Endodermal cell (in vitro differentiated cells): ENCODE measurements at regions not wholly inside any gene's neighbourhood (a gene's known extent, or its start where the extent isn't known, plus 50 kb on each side); places are given as distances from the start of the nearest gene placed in this dataset.
"Not testable (repeated sequence)": the region's sequence is repeated elsewhere in the genome, so short reads cannot be mapped to it uniquely, and the experiment has no call there.

Source experiments
- DNase-seq: peaks from one replicate; pipeline ENCODE4 v3.0.0-alpha.2; 2017
- H3K27ac ChIP-seq: 2 replicates; pipeline ENCODE4 v1.5.1; 2013; ENCODE audit warnings: mild to moderate bottlenecking, low read depth, low read length, moderate library complexity
- H3K27me3 ChIP-seq: 2 replicates; pipeline ENCODE4 v1.6.1; 2013; ENCODE audit warnings: mild to moderate bottlenecking, low read length, moderate library complexity; ENCODE audit not compliant: insufficient read depth, control insufficient read depth, poor library complexity, severe bottlenecking
- H3K36me3 ChIP-seq: 2 replicates; pipeline ENCODE4 v1.7.0; 2013; ENCODE audit warnings: mild to moderate bottlenecking, low read length, moderate library complexity; ENCODE audit not compliant: control insufficient read depth, insufficient read depth
- H3K4me1 ChIP-seq: one replicate; pipeline ENCODE4 v1.7.0; 2013; ENCODE audit warnings: low read length; ENCODE audit not compliant: control insufficient read depth, insufficient read depth
- H3K4me3 ChIP-seq: 2 replicates; pipeline ENCODE4 v1.5.1; 2013; ENCODE audit warnings: mild to moderate bottlenecking, low read length, moderate library complexity
- H3K9ac ChIP-seq: 2 replicates; pipeline ENCODE4 v1.6.1; 2013; ENCODE audit warnings: mild to moderate bottlenecking, low read length, moderate library complexity; ENCODE audit not compliant: poor library complexity, severe bottlenecking; ENCODE audit errors: extremely low read depth
- H3K9me3 ChIP-seq: 2 replicates; pipeline ENCODE4 v1.6.1; 2013; ENCODE audit warnings: mild to moderate bottlenecking, low read length, moderate library complexity; ENCODE audit not compliant: control insufficient read depth
- H3K27ac Mint-ChIP-seq: 2 replicates; pipeline ENCODE4 v1.8.0; 2020; ENCODE audit warnings: mixed read lengths
- H3K27me3 Mint-ChIP-seq: 2 replicates; pipeline ENCODE4 v1.8.0; 2021; ENCODE audit warnings: mild to moderate bottlenecking, mixed read lengths; ENCODE audit not compliant: insufficient read depth
- H3K36me3 Mint-ChIP-seq: 2 replicates; pipeline ENCODE4 v1.8.0; 2020; ENCODE audit warnings: low read depth, mixed read lengths
- H3K4me1 Mint-ChIP-seq: 2 replicates; pipeline ENCODE4 v1.8.0; 2020; ENCODE audit warnings: mixed read lengths
- H3K4me3 Mint-ChIP-seq: 2 replicates; pipeline ENCODE4 v1.8.0; 2020; ENCODE audit warnings: mild to moderate bottlenecking, moderate library complexity, mixed read lengths
- H3K9me3 Mint-ChIP-seq: 2 replicates; pipeline ENCODE4 v1.8.0; 2020; ENCODE audit warnings: mild to moderate bottlenecking, mixed read lengths
- CTCF ChIP-seq: fragments of 200-600 bp; sonication (generic); conservative IDR thresholded peaks from 2 replicates; pipeline ENCODE4 v1.5.0; 2021; ENCODE audit warnings: antibody characterized with exemption, mild to moderate bottlenecking
- WGBS, 2 experiments: methylation state at CpG; one replicate each; pipeline versions ENCODE4 v1.1.5 to v1.1.7; 2013; ENCODE audit warnings: missing lambda C conversion rate in 2 of 2, mixed read lengths in 1 of 2; ENCODE audit not compliant: insufficient coverage in 1 of 2, insufficient read length in 1 of 2; 5-methylcytosine and 5-hydroxymethylcytosine counted together

GRCh38 chr6:125586074-125586473, 163.4 kb upstream of the HEY2 start:
- Mint-ChIP-seq H3K9me3 (no peaks in the 10 kb centered on the region), H3K4me1 (peaks cover 21% of the 10 kb centered on the region), H3K27me3 (peaks cover 22% of the 10 kb centered on the region), H3K27ac (no peak overlapping the region), H3K4me3 (no peak overlapping the region), H3K36me3 (no peaks in the 10 kb centered on the region)
- H3K9ac ChIP-seq = no peak overlapping the region
- WGBS, 2 experiments = 76 to 92% methylated on average over 3 of the region's 3 CpGs
- no peak overlapping the region for H3K4me3 ChIP-seq
- H3K36me3 ChIP-seq = no peaks in the 10 kb centered on the region
- no peak for TF ChIP-seq CTCF
- no peak for DNase-seq
- H3K9me3 ChIP-seq = no peaks in the 10 kb centered on the region
- peaks cover 6% of the 10 kb centered on the region for H3K4me1 ChIP-seq
- H3K27ac ChIP-seq = no peak overlapping the region
- no peaks in the 10 kb centered on the region for H3K27me3 ChIP-seq

- H3K27me3 ChIP-seq = no peaks in the 10 kb centered on the region
- no peak overlapping the region for H3K4me3 Mint-ChIP-seq
- H3K27ac ChIP-seq = no peak overlapping the region
- no peaks in the 10 kb centered on the region for H3K36me3 Mint-ChIP-seq
- H3K36me3 ChIP-seq = no peaks in the 10 kb centered on the region
- no peak overlapping the region for H3K4me3 ChIP-seq
- no peaks in the 10 kb centered on the region for H3K9me3 ChIP-seq
- no peak for TF ChIP-seq CTCF
- 98% methylated on average over 1 of the region's 1 CpG; no CpG with 5 or more reads in 1 of the 2 experiments for WGBS, 2 experiments
- no peaks in the 10 kb centered on the region for H3K9me3 Mint-ChIP-seq
- H3K27me3 Mint-ChIP-seq = peaks cover 22% of the 10 kb centered on the region
- H3K27ac Mint-ChIP-seq = no peak overlapping the region
- no peak for DNase-seq
- no peak overlapping the region for H3K9ac ChIP-seq
- peaks cover 6% of the 10 kb centered on the region for H3K4me1 ChIP-seq
- H3K4me1 Mint-ChIP-seq = peaks cover 21% of the 10 kb centered on the region
Measured at GRCh38 chr6:125586605-125587004, 162.8 kb upstream of the HEY2 start.

- H3K27ac ChIP-seq = no peak overlapping the region
- H3K9me3 ChIP-seq = no peaks in the 10 kb centered on the region
- Mint-ChIP-seq H3K36me3 (no peaks in the 10 kb centered on the region), H3K27ac (no peak overlapping the region), H3K27me3 (peaks cover 22% of the 10 kb centered on the region), H3K4me3 (no peak overlapping the region), H3K9me3 (no peaks in the 10 kb centered on the region), H3K4me1 (peaks cover 21% of the 10 kb centered on the region)
- no peak for DNase-seq
- 90 to 95% methylated on average over 3 to 11 of the region's 11 CpGs for WGBS, 2 experiments
- peaks cover 6% of the 10 kb centered on the region for H3K4me1 ChIP-seq
- H3K9ac ChIP-seq = no peak overlapping the region
- no peaks in the 10 kb centered on the region for H3K36me3 ChIP-seq
- no peaks in the 10 kb centered on the region for H3K27me3 ChIP-seq
- no peak for TF ChIP-seq CTCF
- no peak overlapping the region for H3K4me3 ChIP-seq
Measured at GRCh38 chr6:125587666-125588632, 161.5 kb upstream of the HEY2 start.

GRCh38 chr6:125591796-125592195, 157.6 kb upstream of the HEY2 start:
- peaks cover 10% of the 10 kb centered on the region for H3K4me1 Mint-ChIP-seq
- H3K9me3 ChIP-seq, H3K4me3 ChIP-seq, H3K9me3 Mint-ChIP-seq, H3K4me1 ChIP-seq, H3K27me3 Mint-ChIP-seq, DNase-seq, H3K36me3 ChIP-seq, H3K27ac Mint-ChIP-seq, H3K27me3 ChIP-seq, H3K9ac ChIP-seq, H3K36me3 Mint-ChIP-seq, H3K27ac ChIP-seq, H3K4me3 Mint-ChIP-seq: not testable (repeated sequence)
- WGBS, 2 experiments = 90 to 93% methylated on average over 2 to 3 of the region's 3 CpGs
